ENCODE measurements at regions not wholly inside any gene's neighbourhood (a gene's known extent, or its start where the extent isn't known, plus 50 kb on each side); places are given as distances from the start of the nearest gene placed in this dataset.

DNA sequence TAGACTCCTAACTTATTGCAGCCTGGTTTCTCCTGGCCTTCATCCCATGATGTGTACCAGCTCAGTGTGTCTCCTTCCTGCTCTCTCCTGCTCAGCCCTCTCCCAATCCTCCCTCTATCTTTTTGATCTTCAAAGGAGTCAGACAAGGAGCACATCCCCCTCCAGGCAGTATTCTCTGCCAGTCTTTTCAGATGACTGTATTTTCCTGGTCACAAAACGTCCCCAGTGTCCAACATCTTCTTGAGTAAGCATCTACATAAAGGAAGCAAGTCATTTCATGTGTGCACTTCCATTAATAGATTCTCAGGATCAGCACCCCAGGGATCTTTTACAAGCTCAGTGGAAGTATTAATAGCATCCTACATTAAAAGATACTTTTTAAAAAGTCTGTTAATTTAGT lies 148.9 kb upstream of the THBS1 start:
- TF ChIP-seq POLR2A (IDR thresholded peaks at IDR 0.05; ENCODE audit: low read depth, low read length) (no peak), POLR2AphosphoS5 (IDR thresholded peaks at IDR 0.05; ENCODE audit: low read depth, low read length) (no peak), TAF1 (IDR thresholded peaks at IDR 0.05; ENCODE audit: low read depth, low read length) (no peak), SPI1 (IDR thresholded peaks at IDR 0.05; ENCODE audit: low read depth, low read length) (no peak), POU2F2 (IDR thresholded peaks at IDR 0.05; ENCODE audit: low read depth, low read length) (no peak)
